ENCODE measurements at regions not wholly inside any gene's neighbourhood (a gene's known extent, or its start where the extent isn't known, plus 50 kb on each side); places are given as distances from the start of the nearest gene placed in this dataset.

DNA sequence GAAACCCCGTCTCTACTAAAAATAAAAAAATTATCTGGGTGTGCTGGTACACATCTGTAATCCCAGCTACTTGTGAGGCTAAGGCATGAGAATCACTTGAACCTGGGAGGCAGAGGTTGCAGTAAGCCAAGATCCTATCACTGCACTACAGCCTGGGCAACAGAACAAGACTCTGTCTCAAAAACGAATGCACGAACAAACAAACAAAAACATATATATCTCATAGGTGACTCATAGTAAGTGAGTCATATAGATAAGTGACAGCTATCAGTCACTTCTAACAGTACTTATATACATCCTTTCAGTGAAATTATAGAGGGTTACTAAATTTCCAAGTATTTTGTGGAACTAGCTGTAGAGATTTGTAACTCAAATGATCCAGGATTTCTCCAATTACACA lies 127.3 kb upstream of the FIGN start:
- Histone ChIP-seq H3K36me3 (ENCODE audit: control insufficient read depth in 2 of 2, insufficient read depth in 2 of 2, low read length in 1 of 2) (no peaks in the 10 kb centered on the region), H3K9me3 (ENCODE audit: control insufficient read depth in 2 of 2, insufficient read depth in 1 of 2, low read length in 1 of 2) (no peaks in the 10 kb centered on the region), H3K27ac (ENCODE audit: low read depth in 1 of 2, low read length in 1 of 2) (no peak overlapping the region), H3K4me1 (ENCODE audit: control insufficient read depth in 2 of 2, insufficient read depth in 2 of 2, low read length in 2 of 2) (no peaks in the 10 kb centered on the region), H3K4me3 (ENCODE audit: low read length in 2 of 2) (no peak overlapping the region), H3K27me3 (ENCODE audit: control insufficient read depth in 2 of 2, insufficient read depth in 1 of 2, low read length in 1 of 2) (no peaks in the 10 kb centered on the region)
- WGBS, result 95% methylated on average over 3 of the region's 3 CpGs
- DNase-seq (ENCODE audit: low read depth in 6 of 9, low spot score in 9 of 9), result no peak

GRCh38 chr2:163859951-163860350 lies 124.1 kb upstream of the FIGN start:
- H3K9me3 ChIP-seq (ENCODE audit: control insufficient read depth in 2 of 2, insufficient read depth in 1 of 2, low read length in 1 of 2), result no peaks in the 10 kb centered on the region
- H3K4me1 ChIP-seq (ENCODE audit: control insufficient read depth in 2 of 2, insufficient read depth in 2 of 2, low read length in 2 of 2), result no peaks in the 10 kb centered on the region
- no peak for DNase-seq (ENCODE audit: low read depth in 6 of 9, low spot score in 9 of 9)
- no peaks in the 10 kb centered on the region for H3K27me3 ChIP-seq (ENCODE audit: control insufficient read depth in 2 of 2, insufficient read depth in 1 of 2, low read length in 1 of 2)
- H3K36me3 ChIP-seq (ENCODE audit: control insufficient read depth in 2 of 2, insufficient read depth in 2 of 2, low read length in 1 of 2), result no peaks in the 10 kb centered on the region
- no peak overlapping the region for H3K4me3 ChIP-seq (ENCODE audit: low read length in 2 of 2)
- no peak overlapping the region for H3K27ac ChIP-seq (ENCODE audit: low read depth in 1 of 2, low read length in 1 of 2)

- Histone ChIP-seq H3K4me3 (ENCODE audit: low read length in 2 of 2) (no peak overlapping the region), H3K4me1 (ENCODE audit: control insufficient read depth in 2 of 2, insufficient read depth in 2 of 2, low read length in 2 of 2) (no peaks in the 10 kb centered on the region), H3K36me3 (ENCODE audit: control insufficient read depth in 2 of 2, insufficient read depth in 2 of 2, low read length in 1 of 2) (no peaks in the 10 kb centered on the region), H3K27ac (ENCODE audit: low read depth in 1 of 2, low read length in 1 of 2) (no peak overlapping the region), H3K9me3 (ENCODE audit: control insufficient read depth in 2 of 2, insufficient read depth in 1 of 2, low read length in 1 of 2) (no peaks in the 10 kb centered on the region), H3K27me3 (ENCODE audit: control insufficient read depth in 2 of 2, insufficient read depth in 1 of 2, low read length in 1 of 2) (no peaks in the 10 kb centered on the region)
- no peak for DNase-seq (ENCODE audit: low read depth in 6 of 9, low spot score in 9 of 9)
- 81% methylated on average over 2 of the region's 2 CpGs for WGBS
These were observed 121.1 kb upstream of the FIGN start for GRCh38 chr2:163856941-163857340.

DNA sequence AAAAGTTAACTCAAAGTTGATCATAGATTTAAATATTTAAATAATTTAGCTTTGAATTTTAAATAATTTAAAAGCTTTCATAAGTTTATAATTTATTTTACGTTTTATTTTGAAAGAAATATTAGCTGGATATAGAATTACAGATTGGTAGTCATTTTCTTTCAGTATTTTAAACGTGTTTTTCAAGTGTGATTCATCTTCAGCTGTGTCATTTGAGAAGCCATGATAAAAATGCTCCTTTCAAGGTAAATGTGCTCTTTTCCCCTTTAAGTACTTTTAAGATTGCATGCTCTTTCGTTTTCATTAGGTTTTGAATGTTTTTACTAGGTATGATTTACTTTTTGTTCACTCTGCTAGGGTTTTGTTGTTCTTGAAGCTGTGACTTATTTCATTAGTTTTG lies 116.8 kb upstream of the FIGN start:
- no peaks in the 10 kb centered on the region for H3K36me3 ChIP-seq (ENCODE audit: control insufficient read depth in 2 of 2, insufficient read depth in 2 of 2, low read length in 1 of 2)
- H3K9me3 ChIP-seq (ENCODE audit: control insufficient read depth in 2 of 2, insufficient read depth in 1 of 2, low read length in 1 of 2), result no peaks in the 10 kb centered on the region
- H3K4me3 ChIP-seq (ENCODE audit: low read length in 2 of 2), result no peak overlapping the region
- H3K4me1 ChIP-seq (ENCODE audit: control insufficient read depth in 2 of 2, insufficient read depth in 2 of 2, low read length in 2 of 2), result no peaks in the 10 kb centered on the region
- no peak overlapping the region for H3K27ac ChIP-seq (ENCODE audit: low read depth in 1 of 2, low read length in 1 of 2)
- WGBS, result 70% methylated on average over 3 of the region's 3 CpGs
- no peaks in the 10 kb centered on the region for H3K27me3 ChIP-seq (ENCODE audit: control insufficient read depth in 2 of 2, insufficient read depth in 1 of 2, low read length in 1 of 2)
- no peak for DNase-seq (ENCODE audit: low read depth in 6 of 9, low spot score in 9 of 9)

GRCh38 chr2:163849756-163850435 lies 114.1 kb upstream of the FIGN start:
- H3K9me3 ChIP-seq (ENCODE audit: control insufficient read depth in 2 of 2, insufficient read depth in 1 of 2, low read length in 1 of 2), result no peaks in the 10 kb centered on the region
- no peaks in the 10 kb centered on the region for H3K27me3 ChIP-seq (ENCODE audit: control insufficient read depth in 2 of 2, insufficient read depth in 1 of 2, low read length in 1 of 2)
- H3K4me1 ChIP-seq (ENCODE audit: control insufficient read depth in 2 of 2, insufficient read depth in 2 of 2, low read length in 2 of 2), result no peaks in the 10 kb centered on the region
- no peak overlapping the region for H3K4me3 ChIP-seq (ENCODE audit: low read length in 2 of 2)
- H3K36me3 ChIP-seq (ENCODE audit: control insufficient read depth in 2 of 2, insufficient read depth in 2 of 2, low read length in 1 of 2), result no peaks in the 10 kb centered on the region
- WGBS, result 87% methylated on average over 3 of the region's 3 CpGs
- H3K27ac ChIP-seq (ENCODE audit: low read depth in 1 of 2, low read length in 1 of 2), result no peak overlapping the region
- DNase-seq (ENCODE audit: low read depth in 6 of 9, low spot score in 9 of 9), result no peak

DNA sequence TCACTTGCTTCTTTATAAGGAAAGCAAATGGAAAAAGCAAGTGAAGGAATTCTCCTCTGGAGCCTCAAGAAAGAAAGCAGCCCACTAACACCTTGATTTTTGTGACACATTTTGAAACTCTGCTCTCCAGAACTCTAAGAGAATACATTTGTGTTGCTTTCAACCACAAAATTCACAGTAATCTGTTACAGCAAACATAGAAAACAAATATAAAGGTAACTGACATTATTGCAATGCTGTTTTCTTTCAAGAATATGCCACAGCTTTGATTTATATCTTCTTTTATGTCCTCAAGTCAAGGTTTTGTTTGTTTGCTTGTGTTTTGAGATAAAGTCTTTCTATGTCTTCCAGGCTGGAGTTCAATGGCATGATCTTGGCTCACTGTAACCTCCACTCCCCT lies 103.1 kb upstream of the FIGN start:
- H3K9me3 ChIP-seq (ENCODE audit: control insufficient read depth in 2 of 2, insufficient read depth in 1 of 2, low read length in 1 of 2), result no peaks in the 10 kb centered on the region
- no peaks in the 10 kb centered on the region for H3K4me1 ChIP-seq (ENCODE audit: control insufficient read depth in 2 of 2, insufficient read depth in 2 of 2, low read length in 2 of 2)
- H3K4me3 ChIP-seq (ENCODE audit: low read length in 2 of 2), result no peak overlapping the region
- no peaks in the 10 kb centered on the region for H3K27me3 ChIP-seq (ENCODE audit: control insufficient read depth in 2 of 2, insufficient read depth in 1 of 2, low read length in 1 of 2)
- H3K27ac ChIP-seq (ENCODE audit: low read depth in 1 of 2, low read length in 1 of 2), result no peak overlapping the region
- H3K36me3 ChIP-seq (ENCODE audit: control insufficient read depth in 2 of 2, insufficient read depth in 2 of 2, low read length in 1 of 2), result no peaks in the 10 kb centered on the region
- DNase-seq (ENCODE audit: low read depth in 6 of 9, low spot score in 9 of 9), result no peak

DNA sequence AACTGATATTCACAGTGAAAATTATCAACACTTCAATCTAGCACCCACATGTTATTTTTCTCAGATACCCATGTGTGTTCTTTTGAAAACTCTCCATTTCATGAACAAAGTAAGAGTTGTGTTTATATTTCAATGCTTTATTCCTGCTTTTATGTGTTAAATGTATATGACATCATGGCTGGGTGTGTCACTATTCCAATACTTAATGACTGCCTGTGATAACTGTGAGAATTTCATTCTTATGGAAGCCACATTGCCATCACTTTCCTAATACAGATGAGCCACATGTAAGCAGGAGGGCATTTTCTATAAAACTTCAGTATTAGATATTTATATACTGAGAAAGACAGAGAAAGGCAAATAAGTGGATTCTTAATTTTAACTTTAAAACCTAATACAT lies 100.4 kb upstream of the FIGN start:
- no peaks in the 10 kb centered on the region for H3K36me3 ChIP-seq (ENCODE audit: control insufficient read depth in 2 of 2, insufficient read depth in 2 of 2, low read length in 1 of 2)
- no peaks in the 10 kb centered on the region for H3K4me1 ChIP-seq (ENCODE audit: control insufficient read depth in 2 of 2, insufficient read depth in 2 of 2, low read length in 2 of 2)
- no peak for DNase-seq (ENCODE audit: low read depth in 6 of 9, low spot score in 9 of 9)
- no peaks in the 10 kb centered on the region for H3K27me3 ChIP-seq (ENCODE audit: control insufficient read depth in 2 of 2, insufficient read depth in 1 of 2, low read length in 1 of 2)
- no peak overlapping the region for H3K27ac ChIP-seq (ENCODE audit: low read depth in 1 of 2, low read length in 1 of 2)
- H3K9me3 ChIP-seq (ENCODE audit: control insufficient read depth in 2 of 2, insufficient read depth in 1 of 2, low read length in 1 of 2), result no peaks in the 10 kb centered on the region
- H3K4me3 ChIP-seq (ENCODE audit: low read length in 2 of 2), result no peak overlapping the region

- Histone ChIP-seq H3K4me1 (ENCODE audit: control insufficient read depth in 2 of 2, insufficient read depth in 2 of 2, low read length in 2 of 2) (no peaks in the 10 kb centered on the region), H3K9me3 (ENCODE audit: control insufficient read depth in 2 of 2, insufficient read depth in 1 of 2, low read length in 1 of 2) (no peaks in the 10 kb centered on the region), H3K4me3 (ENCODE audit: low read length in 2 of 2) (no peak overlapping the region), H3K27me3 (ENCODE audit: control insufficient read depth in 2 of 2, insufficient read depth in 1 of 2, low read length in 1 of 2) (no peaks in the 10 kb centered on the region), H3K27ac (ENCODE audit: low read depth in 1 of 2, low read length in 1 of 2) (no peak overlapping the region), H3K36me3 (ENCODE audit: control insufficient read depth in 2 of 2, insufficient read depth in 2 of 2, low read length in 1 of 2) (no peaks in the 10 kb centered on the region)
- no peak for DNase-seq (ENCODE audit: low read depth in 6 of 9, low spot score in 9 of 9)
- 97% methylated on average over 1 of the region's 1 CpG for WGBS
These were observed 99.0 kb upstream of the FIGN start for GRCh38 chr2:163834841-163835240.

DNA sequence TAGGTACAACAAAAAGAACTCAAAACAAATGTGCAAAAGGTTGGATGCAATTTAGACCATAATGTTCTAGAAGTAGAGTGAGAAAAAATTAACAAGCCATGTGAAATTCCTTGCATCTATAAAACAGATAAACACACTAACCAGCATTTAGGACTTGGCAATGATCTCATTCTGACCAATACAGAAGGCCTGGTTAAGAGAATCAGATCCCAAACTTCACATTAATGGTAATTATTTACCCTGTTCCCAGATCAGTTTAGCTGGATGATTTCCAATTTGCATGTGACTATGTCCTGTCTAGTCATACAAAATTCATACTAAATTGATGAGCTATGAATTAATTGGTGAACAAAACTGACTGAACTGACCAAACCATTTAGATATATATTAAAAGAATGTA lies 98.4 kb upstream of the FIGN start:
- no peaks in the 10 kb centered on the region for H3K27me3 ChIP-seq (ENCODE audit: control insufficient read depth in 2 of 2, insufficient read depth in 1 of 2, low read length in 1 of 2)
- no peaks in the 10 kb centered on the region for H3K36me3 ChIP-seq (ENCODE audit: control insufficient read depth in 2 of 2, insufficient read depth in 2 of 2, low read length in 1 of 2)
- DNase-seq (ENCODE audit: low read depth in 6 of 9, low spot score in 9 of 9), result no peak
- H3K27ac ChIP-seq (ENCODE audit: low read depth in 1 of 2, low read length in 1 of 2), result no peak overlapping the region
- H3K4me1 ChIP-seq (ENCODE audit: control insufficient read depth in 2 of 2, insufficient read depth in 2 of 2, low read length in 2 of 2), result no peaks in the 10 kb centered on the region
- H3K9me3 ChIP-seq (ENCODE audit: control insufficient read depth in 2 of 2, insufficient read depth in 1 of 2, low read length in 1 of 2), result no peaks in the 10 kb centered on the region
- no peak overlapping the region for H3K4me3 ChIP-seq (ENCODE audit: low read length in 2 of 2)

- Histone ChIP-seq H3K36me3 (ENCODE audit: control insufficient read depth in 2 of 2, insufficient read depth in 2 of 2, low read length in 1 of 2) (no peaks in the 10 kb centered on the region), H3K27ac (ENCODE audit: low read depth in 1 of 2, low read length in 1 of 2) (no peak overlapping the region), H3K27me3 (ENCODE audit: control insufficient read depth in 2 of 2, insufficient read depth in 1 of 2, low read length in 1 of 2) (no peaks in the 10 kb centered on the region), H3K4me3 (ENCODE audit: low read length in 2 of 2) (no peak overlapping the region), H3K9me3 (ENCODE audit: control insufficient read depth in 2 of 2, insufficient read depth in 1 of 2, low read length in 1 of 2) (peaks cover 0 to 7% of the 10 kb centered on the region in 2 donors), H3K4me1 (ENCODE audit: control insufficient read depth in 2 of 2, insufficient read depth in 2 of 2, low read length in 2 of 2) (no peaks in the 10 kb centered on the region)
- DNase-seq (ENCODE audit: low read depth in 6 of 9, low spot score in 9 of 9), result no peak
- 84% methylated on average over 3 of the region's 3 CpGs for WGBS
These were observed 93.0 kb upstream of the FIGN start for GRCh38 chr2:163828771-163829170.

Data from thymus (tissue), 11 donors.